Femur (tissue), 1 donor: ENCODE measurements at regions not wholly inside any gene's neighbourhood (a gene's known extent, or its start where the extent isn't known, plus 50 kb on each side); places are given as distances from the start of the nearest gene placed in this dataset.

ENCODE experiments used
- DNase-seq: peaks from one replicate; pipeline ENCODE4 v3.0.0-alpha.2; 2017

- no peak for DNase-seq
These were observed 175.3 kb downstream of the KCNE4 start for GRCh38 chr2:223227338-223227737.

GRCh38 chr2:223228871-223229270 is 176.9 kb downstream of the KCNE4 start:
- no peak for DNase-seq

- DNase-seq: no peak
These were observed 178.4 kb downstream of the KCNE4 start for GRCh38 chr2:223230352-223230751.

- no peak for DNase-seq
These were observed 180.3 kb downstream of the KCNE4 start for GRCh38 chr2:223232285-223232684.

- DNase-seq: no peak
These were observed 180.9 kb downstream of the KCNE4 start for GRCh38 chr2:223232896-223233295.

- no peak for DNase-seq
These were observed 184.0 kb downstream of the KCNE4 start for GRCh38 chr2:223235986-223236385.

GRCh38 chr2:223238301-223238700 is 186.3 kb downstream of the KCNE4 start:
- no peak for DNase-seq

GRCh38 chr2:223243233-223243632 is 191.2 kb downstream of the KCNE4 start:
- no peak for DNase-seq

GRCh38 chr2:223247136-223247535 is 195.1 kb downstream of the KCNE4 start:
- DNase-seq: no peak

- DNase-seq: no peak
These were observed 199.8 kb downstream of the KCNE4 start for GRCh38 chr2:223251656-223252229.

GRCh38 chr2:223260681-223261080 is 208.7 kb downstream of the KCNE4 start:
- no peak for DNase-seq

GRCh38 chr2:223262946-223263345 is 211.0 kb downstream of the KCNE4 start:
- no peak for DNase-seq

- no peak for DNase-seq
These were observed 212.7 kb downstream of the KCNE4 start for GRCh38 chr2:223264541-223265193.

- DNase-seq: no peak
These were observed 215.4 kb downstream of the KCNE4 start for GRCh38 chr2:223267160-223267951.

- no peak for DNase-seq
These were observed 217.4 kb downstream of the KCNE4 start for GRCh38 chr2:223269386-223269785.

- DNase-seq: no peak
These were observed 218.6 kb downstream of the KCNE4 start for GRCh38 chr2:223270548-223270947.

GRCh38 chr2:223273995-223274394 is 222.0 kb downstream of the KCNE4 start:
- no peak for DNase-seq

- no peak for DNase-seq
These were observed 230.2 kb downstream of the KCNE4 start for GRCh38 chr2:223282221-223282620.

GRCh38 chr2:223283329-223283728 is 231.3 kb downstream of the KCNE4 start:
- DNase-seq: no peak

GRCh38 chr2:223283771-223284170 is 231.8 kb downstream of the KCNE4 start:
- no peak for DNase-seq

- DNase-seq: no peak
These were observed 233.6 kb downstream of the KCNE4 start for GRCh38 chr2:223285370-223286265.

GRCh38 chr2:223294756-223295155 is 242.8 kb downstream of the KCNE4 start:
- no peak for DNase-seq

- no peak for DNase-seq
These were observed 245.8 kb downstream of the KCNE4 start for GRCh38 chr2:223297788-223298187.
